NCI-H1694 (cell line): ENCODE measurements at regions not wholly inside any gene's neighbourhood (a gene's known extent, or its start where the extent isn't known, plus 50 kb on each side); places are given as distances from the start of the nearest gene placed in this dataset.
"Not testable (repeated sequence)": the region's sequence is repeated elsewhere in the genome, so short reads cannot be mapped to it uniquely, and the experiment has no call there.

Experiments used
- DNase-seq: peaks from one replicate; lab custom pipeline; 2025; lab: John Stamatoyannopoulos, UW

DNA sequence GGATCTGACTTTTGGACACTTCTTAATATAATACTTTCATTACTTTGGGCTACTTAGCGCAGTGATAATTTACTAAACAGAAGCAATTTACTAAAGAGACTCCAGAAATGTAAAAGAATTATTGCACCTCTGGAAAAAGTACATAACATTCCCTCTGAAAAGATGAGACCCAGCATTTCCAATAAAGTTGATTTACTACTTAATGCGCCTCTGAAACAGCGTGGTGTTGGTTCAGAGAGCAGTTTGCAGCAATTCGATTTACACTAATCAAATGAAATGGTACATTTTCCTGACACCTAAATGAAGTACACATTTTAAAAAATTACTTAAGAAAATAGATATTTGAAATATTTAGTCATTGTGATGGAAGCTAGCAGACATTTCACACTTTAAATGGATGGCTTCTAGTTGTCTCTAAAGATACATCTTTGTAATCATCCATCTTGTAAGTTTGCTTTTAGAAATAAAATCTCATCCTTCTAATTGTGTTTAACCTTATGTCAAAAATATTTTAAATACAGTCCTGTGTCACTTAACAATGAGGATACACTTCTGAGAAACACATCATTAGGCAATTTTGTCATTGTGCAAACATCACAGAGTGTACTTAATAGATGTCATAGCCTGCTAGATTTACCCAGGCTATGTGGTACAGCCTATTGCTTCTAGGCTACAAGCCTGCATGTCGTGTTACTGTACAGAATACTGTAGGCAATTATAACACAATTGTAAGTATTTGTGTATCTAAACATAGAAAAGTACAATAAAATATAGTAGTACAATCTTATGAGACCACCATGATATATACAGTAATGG, 284.6 kb upstream of the UBE2E3 start:
- DNase-seq: no peak

DNA sequence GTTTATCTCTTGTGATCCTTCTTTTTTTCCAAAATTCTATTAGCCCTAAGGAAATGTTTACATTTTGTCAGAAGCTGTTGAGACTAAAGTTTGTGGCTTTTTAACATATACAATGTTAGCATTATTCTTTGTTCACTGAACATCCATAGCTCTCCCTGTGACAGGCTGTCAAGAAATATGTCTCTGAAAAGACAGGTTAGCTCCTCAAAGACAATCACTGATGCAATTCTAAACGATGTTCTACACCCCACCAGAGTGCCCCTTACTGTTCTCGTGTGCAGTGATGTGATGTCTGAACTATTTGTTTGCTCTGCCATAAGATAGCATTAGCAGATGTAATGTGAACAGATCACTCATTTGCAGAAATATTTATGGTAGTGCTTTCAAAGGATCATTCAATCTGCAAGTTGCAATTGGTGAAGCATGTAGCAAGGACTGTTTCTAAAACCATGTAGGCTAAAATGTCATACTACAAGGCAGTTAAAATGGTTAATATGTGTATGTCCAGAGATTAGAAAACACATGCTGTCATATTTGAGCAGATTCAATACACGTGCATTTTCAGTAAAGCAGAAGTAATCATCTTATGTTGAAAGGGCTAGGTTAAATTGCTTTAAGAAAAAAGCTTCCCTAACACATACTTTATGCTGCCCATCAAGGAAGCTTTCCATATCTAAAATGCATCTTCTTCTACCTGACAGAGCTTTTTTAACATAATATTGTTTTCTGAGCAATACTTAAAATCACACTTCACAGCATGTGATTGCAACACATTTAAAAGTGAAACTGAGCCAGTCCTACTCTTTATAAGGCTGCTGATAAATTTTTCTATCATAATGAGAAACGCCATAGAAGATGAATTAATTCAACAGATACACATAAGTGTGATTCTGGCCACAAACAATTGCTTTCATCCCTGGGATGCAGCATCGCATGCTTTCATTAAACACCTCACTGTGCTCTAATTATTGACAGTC, 285.7 kb upstream of the UBE2E3 start:
- no peak for DNase-seq

DNA sequence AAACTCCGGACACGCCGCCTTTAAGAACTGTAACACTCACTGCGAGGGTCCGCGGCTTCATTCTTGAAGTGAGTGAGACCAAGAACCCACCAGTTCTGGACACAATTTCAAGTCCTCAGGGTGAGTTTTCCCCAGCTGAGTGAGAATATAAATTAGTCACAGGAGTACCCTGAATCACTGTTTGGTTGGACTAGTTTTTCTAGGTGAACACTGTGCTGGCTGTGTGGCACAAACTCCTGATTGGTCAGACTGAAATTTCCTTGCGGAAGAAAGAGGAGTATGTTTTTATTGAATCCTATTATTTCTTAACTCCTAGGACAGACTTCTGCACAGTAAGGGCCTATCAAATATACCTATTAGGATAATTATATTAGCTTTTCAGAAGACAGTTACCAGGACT, 288.1 kb upstream of the UBE2E3 start:
- no peak for DNase-seq

DNA sequence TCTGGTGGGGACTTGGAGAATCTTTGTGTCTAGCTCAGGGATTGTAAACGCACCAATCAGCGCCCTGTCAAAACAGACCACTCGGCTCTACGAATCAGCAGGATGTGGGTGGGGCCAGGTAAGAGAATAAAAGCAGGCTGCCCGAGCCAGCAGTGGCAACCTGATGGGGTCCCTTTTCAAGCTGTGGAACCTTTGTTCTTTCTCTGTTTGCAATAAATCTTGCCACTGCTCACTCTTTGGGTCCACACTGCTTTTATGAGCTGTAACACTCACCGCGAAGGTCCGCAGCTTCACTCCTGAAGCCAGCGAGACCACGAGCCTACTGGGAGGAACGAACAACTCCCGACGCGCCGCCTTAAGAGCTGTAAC, 288.6 kb upstream of the UBE2E3 start:
- DNase-seq: not testable (repeated sequence)

DNA sequence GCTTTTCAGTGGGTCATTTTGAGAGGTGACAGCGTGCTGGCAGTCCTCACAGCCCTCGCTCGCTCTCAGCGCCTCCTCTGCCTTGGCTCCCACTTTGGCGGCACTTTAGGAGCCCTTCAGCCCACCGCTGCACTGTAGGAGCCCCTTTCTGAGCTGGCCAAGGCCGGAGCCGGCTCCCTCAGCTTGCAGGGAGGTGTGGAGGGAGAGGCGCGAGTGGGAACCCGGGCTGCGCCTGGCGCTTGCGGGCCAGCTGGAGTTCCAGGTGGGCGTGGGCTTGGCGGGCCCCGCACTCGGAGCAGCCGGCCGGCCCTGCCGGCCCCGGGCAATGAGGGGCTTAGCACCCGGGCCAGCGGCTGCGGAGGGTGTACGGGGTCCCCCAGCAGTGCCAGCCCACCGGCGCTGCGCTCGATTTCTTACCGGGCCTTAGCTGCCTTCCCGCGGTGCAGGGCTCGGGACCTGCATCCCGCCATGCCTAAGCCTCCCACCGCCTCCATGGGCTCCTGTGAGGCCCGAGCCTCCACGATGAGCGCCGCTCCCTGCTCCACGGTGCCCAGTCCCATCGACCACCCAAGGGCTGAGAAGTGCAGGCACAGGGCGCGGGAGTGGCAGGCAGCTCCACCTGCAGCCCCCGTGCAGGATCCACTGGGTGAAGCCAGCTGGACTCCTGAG, 289.1 kb upstream of the UBE2E3 start:
- DNase-seq: not testable (repeated sequence)

DNA sequence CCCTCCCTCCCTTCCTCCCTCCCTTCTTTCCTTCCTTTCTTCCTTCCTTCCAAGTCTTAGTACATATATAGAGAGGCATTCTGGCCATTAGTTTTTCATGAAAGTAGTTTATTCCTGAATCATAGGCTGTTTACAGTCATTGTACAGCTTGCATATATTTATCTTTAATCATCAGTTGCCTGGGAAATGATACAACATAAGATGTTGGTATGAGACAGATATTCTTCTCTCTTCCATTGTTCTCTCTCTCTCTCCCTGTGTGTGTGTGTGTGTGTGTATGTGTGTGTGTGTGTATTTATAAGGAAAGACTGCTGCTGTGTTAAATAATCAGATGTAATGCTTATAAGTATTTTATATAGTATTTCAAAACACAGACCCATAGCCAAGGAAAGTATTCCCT, 289.8 kb upstream of the UBE2E3 start:
- no peak for DNase-seq

DNA sequence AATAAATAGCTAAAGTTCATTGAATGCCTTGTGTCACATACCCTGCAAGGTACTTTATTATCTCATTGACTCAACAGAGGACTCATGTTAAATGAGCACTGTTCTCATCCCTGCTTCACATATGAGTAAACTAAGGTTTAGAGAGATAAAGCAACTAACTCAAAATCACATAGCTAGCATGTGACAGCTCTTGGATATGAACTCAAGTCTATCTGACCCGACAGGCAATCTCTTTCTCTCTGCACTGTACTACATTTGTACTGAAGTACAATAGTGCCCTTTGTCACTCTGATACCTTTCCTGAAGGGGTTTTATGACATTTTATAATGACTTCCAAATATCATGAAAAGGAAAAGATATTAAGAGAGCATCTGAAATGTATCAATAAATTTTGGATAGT, 297.5 kb upstream of the UBE2E3 start:
- no peak for DNase-seq

DNA sequence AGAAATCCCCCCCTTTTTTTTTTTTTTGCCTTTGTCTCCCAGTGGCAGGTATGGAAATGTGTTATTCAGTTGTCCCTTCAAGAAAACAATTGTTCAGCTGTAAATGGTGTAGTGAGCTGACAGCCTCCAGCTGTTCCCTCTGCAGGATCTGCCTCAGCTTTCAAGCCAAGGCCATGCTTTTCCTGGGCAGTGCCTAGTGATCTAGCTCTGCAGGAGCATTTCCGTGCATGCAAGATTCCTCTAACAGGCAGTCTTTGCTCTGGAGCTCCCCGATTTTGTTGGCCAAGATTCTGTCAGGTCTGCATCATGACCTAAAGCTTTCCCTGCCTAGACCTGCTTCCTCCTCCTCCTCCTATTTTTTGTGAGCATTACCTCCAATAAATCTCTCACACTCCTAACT, 300.7 kb upstream of the UBE2E3 start:
- no peak for DNase-seq

DNA sequence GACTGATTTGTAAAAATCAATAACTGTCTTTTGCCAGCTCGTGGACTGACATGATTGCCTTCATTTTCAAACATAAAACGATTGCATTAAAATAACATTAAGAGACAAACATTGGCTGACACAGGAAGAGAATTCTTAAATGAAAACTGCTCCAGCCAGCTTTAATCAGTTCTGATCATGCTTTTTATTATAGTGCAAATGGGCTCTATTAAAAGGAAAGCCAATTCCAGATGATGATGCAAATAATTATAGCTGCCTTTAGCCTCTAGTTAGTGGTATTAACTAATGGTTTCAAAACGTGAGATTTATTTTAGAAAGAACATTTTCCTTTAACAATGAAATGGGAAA, 301.8 kb upstream of the UBE2E3 start:
- DNase-seq: no peak

DNA sequence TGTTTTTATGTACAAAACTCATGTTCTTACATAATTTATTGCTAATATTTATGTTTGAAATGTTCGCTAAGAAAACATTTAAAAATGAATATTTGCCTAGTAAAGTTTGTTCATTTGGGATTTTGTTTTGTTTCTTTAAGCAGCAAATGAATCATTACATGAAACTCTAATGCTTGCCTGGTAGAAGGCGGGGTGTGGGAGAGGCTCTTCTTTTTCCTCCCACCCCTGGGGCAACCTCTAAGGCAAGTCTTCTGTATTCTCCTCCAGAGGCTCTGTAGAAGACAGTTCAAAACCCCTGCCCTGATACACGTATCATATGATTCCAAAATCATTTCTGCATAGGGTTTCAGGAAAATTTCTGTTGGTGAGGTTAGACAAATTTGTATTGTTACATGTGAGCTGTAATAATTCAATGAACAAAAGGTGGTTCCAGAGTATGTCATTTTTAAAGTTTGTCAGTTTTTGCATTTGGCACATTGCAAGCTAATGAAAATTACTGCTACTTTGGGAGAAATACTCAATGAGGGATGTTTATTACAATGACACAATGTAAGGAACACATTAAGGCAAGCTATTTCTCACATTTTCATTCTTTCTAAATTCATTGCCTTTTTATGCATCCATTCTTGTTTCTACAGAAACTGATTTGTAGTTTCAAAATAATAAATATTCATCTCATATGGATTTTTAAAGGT, 302.3 kb upstream of the UBE2E3 start:
- no peak for DNase-seq

DNA sequence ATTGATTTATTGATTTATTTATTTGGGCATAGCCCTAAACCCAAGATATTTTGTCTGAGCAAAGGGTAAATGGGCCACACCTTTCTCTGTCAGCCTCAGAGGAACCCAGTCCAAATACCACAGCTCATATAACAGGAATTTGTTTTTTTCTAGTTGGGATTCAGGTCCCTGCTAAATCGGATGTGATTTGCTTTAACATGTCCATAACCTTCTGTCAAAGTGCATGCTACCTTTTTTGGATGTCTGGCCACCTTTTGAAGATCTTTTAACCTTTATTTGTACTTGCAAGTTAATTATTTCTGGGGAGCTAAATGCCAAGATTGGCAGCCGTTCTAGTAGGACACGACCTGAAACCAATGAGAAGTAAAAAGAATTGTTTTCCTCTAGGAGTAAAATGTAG, 303.2 kb upstream of the UBE2E3 start:
- no peak for DNase-seq

DNA sequence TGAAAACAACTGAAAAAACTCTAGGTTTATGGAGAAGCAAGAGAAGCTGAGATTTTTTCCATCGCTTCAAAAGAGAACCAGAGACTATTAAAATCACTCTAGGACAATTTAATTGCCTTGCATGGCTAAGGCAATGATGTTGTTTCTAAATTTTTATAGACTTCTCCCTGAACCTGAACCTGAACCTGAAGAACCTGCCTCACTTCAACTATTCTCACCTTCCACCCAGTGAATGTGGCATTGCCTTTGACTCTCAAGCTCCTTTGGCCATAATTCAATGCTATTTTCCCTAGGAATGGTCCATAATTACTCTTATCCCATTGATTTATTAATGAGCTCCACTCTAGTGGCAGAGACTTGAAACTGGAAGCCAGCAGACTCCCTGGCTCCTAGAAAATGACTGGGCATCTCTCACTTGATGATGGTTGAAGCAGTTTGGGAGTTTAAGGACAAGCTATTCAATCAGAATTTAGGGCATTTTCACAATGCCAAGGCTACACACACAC, 303.8 kb upstream of the UBE2E3 start:
- DNase-seq: no peak

DNA sequence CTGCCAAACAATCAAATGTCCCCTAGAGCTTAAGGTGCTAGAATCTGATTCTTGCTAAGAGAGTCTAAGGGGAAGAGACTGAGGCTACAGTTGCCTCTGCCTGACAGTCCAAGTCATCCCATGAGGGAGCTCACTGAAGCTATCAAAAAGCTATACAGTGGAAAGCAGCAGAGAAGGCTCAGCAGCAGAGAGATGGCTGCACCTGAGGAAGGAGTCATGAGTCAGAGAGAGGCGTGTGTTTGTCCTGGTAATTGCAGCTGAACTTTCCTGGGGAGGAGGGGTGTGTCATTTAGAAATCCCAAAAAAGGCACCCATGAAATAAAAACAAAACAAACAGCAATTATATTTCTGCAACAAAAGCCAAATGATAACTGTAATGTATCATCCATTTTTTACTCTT, 305.2 kb upstream of the UBE2E3 start:
- DNase-seq: no peak

DNA sequence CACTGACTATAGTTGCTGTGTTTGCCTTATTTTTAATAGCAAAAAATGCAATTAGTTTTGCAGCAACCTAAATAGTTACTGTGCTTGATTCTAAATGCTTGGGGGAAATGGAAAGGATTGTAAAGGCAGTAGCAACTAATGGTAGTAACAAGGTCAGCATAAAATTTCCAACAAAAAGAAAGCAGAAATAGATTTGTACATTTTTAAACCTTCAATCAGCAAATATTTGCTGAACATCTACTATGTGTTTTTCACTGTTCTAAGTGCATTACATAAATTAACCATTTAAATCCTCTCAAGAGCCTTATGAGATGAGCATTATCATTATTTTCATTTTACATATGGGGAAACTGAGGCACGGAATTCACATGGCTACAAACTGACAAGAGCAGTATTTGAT, 308.0 kb upstream of the UBE2E3 start:
- no peak for DNase-seq

DNA sequence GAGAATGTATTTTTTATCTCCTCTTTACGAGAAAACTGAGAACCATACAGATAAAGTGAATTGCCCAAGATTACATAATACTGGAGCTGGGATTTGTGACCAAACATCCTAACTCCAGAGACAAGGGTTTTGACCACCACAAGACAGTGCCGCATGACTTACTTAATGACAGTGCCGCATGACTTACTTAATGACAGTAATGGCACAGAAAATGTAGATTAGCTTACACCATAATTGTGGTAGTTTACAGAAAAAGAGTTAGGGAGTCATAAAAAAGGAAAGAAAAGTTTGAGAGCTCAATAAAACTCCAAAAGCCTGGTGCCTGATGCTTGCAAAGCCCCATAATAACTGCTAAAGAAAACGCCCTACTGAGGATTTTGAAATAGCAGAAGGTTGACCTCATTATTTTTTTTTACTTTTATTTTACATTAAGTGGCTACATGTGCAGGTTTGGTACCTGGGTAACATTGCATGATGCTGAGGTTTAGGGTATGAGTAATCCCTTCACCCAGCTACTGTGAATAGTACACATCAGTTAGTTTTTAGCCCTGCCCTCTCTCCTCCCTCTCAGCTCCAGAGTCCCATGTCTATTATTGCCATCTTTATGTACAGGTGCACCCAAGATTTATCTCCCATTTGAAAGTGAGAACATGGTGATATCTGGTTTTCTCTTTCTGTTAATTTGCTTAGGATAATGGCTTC, 310.0 kb upstream of the UBE2E3 start:
- no peak for DNase-seq

DNA sequence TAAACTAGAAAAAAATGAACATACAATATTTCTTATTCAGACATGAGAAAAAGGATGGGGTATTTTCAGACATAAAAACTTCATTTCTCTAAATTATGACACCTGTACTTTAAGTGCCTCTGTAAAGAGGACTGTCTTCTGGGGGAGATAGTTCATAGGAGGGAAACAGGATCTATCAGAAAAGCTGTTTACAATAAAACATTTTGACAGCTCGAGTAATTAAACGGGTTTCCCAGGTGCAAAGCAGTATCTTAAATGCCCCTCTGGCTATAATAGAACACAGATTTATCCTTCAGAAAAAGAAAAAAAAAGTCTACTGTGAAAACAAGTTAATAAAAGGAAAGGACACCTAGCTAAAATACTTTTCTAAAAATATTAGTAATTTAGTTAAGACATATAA, 311.4 kb upstream of the UBE2E3 start:
- no peak for DNase-seq

DNA sequence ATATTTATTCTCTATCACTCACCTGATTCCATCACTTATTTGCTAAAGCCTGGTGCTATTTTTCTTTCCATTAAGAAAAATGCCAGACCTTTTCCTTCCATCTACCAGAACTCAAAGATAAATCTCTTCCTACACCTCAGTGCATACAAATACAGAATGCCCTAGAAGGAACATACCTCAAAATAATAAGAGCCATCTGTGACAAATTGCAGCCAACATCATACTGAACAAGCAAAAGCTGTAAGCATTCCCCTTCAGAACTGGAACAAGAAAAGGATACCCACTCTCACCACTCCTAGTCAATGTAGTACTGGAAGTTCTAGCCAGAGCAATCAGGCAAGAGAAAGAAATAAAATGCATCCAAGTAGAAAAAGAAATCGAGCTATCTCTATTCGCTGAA, 315.9 kb upstream of the UBE2E3 start:
- no peak for DNase-seq

DNA sequence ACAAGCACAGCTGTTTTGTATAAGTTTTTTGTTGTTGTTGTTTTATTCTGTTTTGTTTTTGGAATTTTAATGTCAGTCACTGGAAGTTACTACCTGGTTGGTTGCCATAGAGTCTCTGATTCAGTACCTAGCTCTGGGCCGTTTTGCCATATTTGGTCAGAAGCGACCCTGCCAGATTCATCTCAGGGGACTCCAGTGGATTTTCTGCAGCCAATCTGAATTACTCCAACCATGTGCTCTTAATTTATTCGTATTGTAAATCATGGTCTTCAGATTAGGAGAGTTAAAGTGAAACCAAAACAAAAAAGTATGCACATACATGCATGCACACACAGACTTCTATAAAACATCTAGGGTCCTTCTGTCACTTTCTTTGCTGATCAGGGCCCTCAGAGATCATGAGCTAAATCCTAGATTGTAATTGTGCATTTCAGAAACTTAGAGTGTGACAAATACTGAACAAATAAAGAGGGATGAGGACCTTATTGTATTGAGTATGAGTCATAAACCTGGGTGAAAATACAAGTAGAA, 317.4 kb upstream of the UBE2E3 start:
- no peak for DNase-seq

DNA sequence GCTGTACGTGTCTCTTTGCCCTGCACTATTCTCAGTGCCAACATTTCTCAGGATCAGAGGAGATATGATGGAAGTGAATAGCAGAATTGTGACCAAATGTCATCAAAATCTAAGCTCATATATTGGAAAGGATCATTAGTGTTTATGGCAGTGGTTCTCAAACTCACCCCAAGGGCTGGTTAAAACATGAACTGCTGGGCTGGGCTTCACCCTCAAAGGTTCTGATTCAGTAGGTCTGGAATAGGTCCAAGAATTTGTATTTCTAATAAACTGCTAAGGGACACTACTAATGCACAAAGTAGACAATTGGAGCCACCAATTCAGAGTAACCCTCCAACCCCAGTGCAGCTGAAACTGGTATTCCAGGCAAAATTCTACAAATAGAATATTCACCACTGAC, 317.9 kb upstream of the UBE2E3 start:
- no peak for DNase-seq

DNA sequence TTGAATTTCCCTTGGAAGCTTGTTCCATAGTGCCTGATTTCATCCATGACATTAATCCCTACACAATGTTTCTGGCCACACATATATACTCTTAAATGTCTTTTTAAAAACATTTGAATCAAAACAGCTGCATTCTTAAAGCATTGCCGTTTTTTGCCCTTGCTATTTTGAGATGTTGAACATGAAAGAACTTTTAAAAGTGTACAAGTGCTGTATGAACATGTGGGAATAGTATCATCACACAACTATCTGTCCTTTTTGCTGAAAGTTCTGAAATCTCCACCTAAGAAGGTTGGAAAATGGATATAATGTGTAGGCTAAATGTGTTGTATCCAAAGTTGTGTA, 318.7 kb upstream of the UBE2E3 start:
- no peak for DNase-seq
